ENCODE measurements at regions not wholly inside any gene's neighbourhood (a gene's known extent, or its start where the extent isn't known, plus 50 kb on each side); places are given as distances from the start of the nearest gene placed in this dataset.

GRCh38 chr20:56762829-56763228, 133.7 kb downstream of the TFAP2C start:
- Histone ChIP-seq H2AFZ (ENCODE audit: low read length) (no peak overlapping the region), H3F3A (ENCODE audit: insufficient read depth, low read length) (no peaks in the 10 kb centered on the region), H3K27ac (ENCODE audit: low read depth, low read length, poor library complexity, severe bottlenecking) (no peak overlapping the region), H4K20me1 (ENCODE audit: insufficient read depth, low read length) (no peaks in the 10 kb centered on the region), H3K79me2 (ENCODE audit: insufficient read depth, low read length) (no peaks in the 10 kb centered on the region), H3K9ac (ENCODE audit: low read length) (no peak overlapping the region), H3K4me2 (ENCODE audit: low read length) (no peak overlapping the region), H3K9me3 (ENCODE audit: low read length) (no peaks in the 10 kb centered on the region), H3K36me3 (ENCODE audit: insufficient read depth, low read length) (no peaks in the 10 kb centered on the region), H3K4me3 (ENCODE audit: low read depth, low read length, poor library complexity, severe bottlenecking) (no peak overlapping the region), H3K9me2 (ENCODE audit: low read depth, low read length) (no peaks in the 10 kb centered on the region), H3K4me1 (ENCODE audit: insufficient read depth, low read length, severe bottlenecking) (no peaks in the 10 kb centered on the region), H3K27me3 (ENCODE audit: insufficient read depth, low read length) (no peaks in the 10 kb centered on the region; the same call in 1 of the 2 replicates)
- no peak for TF ChIP-seq CTCF (IDR thresholded peaks at IDR 0.05; ENCODE audit: low read length)
- no peak for TF ChIP-seq EZH2 (IDR thresholded peaks at IDR 0.05; ENCODE audit: borderline replicate concordance, low read length)

GRCh38 chr20:56764671-56765070, 135.6 kb downstream of the TFAP2C start:
- no peaks in the 10 kb centered on the region for H3K4me1 ChIP-seq (ENCODE audit: insufficient read depth, low read length, severe bottlenecking)

GRCh38 chr20:56765172-56766073, 136.3 kb downstream of the TFAP2C start:
- no peak overlapping the region for H3K4me2 ChIP-seq (ENCODE audit: low read length)
- no peaks in the 10 kb centered on the region for H3K79me2 ChIP-seq (ENCODE audit: insufficient read depth, low read length)
- no peak overlapping the region for H3K4me3 ChIP-seq (ENCODE audit: low read depth, low read length, poor library complexity, severe bottlenecking)
- H3K27me3 ChIP-seq (ENCODE audit: insufficient read depth, low read length), result no peaks in the 10 kb centered on the region; the same call in 1 of the 2 replicates
- no peaks in the 10 kb centered on the region for H3K36me3 ChIP-seq (ENCODE audit: insufficient read depth, low read length)
- H3F3A ChIP-seq (ENCODE audit: insufficient read depth, low read length), result no peaks in the 10 kb centered on the region
- H4K20me1 ChIP-seq (ENCODE audit: insufficient read depth, low read length), result no peaks in the 10 kb centered on the region
- no peaks in the 10 kb centered on the region for H3K9me3 ChIP-seq (ENCODE audit: low read length)
- TF ChIP-seq CTCF (IDR thresholded peaks at IDR 0.05; ENCODE audit: low read length), result no peak
- no peak for TF ChIP-seq EZH2 (IDR thresholded peaks at IDR 0.05; ENCODE audit: borderline replicate concordance, low read length)
- H2AFZ ChIP-seq (ENCODE audit: low read length), result no peak overlapping the region
- H3K9ac ChIP-seq (ENCODE audit: low read length), result no peak overlapping the region
- H3K4me1 ChIP-seq (ENCODE audit: insufficient read depth, low read length, severe bottlenecking), result no peaks in the 10 kb centered on the region
- H3K27ac ChIP-seq (ENCODE audit: low read depth, low read length, poor library complexity, severe bottlenecking), result no peak overlapping the region
- H3K9me2 ChIP-seq (ENCODE audit: low read depth, low read length), result no peaks in the 10 kb centered on the region

More at GRCh38 chr20:56764671-56765070, 135.6 kb downstream of the TFAP2C start:
- Histone ChIP-seq H3K9ac (ENCODE audit: low read length) (no peak overlapping the region), H2AFZ (ENCODE audit: low read length) (no peak overlapping the region), H3K27me3 (ENCODE audit: insufficient read depth, low read length) (no peaks in the 10 kb centered on the region; the same call in 1 of the 2 replicates), H3K9me2 (ENCODE audit: low read depth, low read length) (no peaks in the 10 kb centered on the region), H3F3A (ENCODE audit: insufficient read depth, low read length) (no peaks in the 10 kb centered on the region), H3K9me3 (ENCODE audit: low read length) (no peaks in the 10 kb centered on the region), H3K4me3 (ENCODE audit: low read depth, low read length, poor library complexity, severe bottlenecking) (no peak overlapping the region), H3K36me3 (ENCODE audit: insufficient read depth, low read length) (no peaks in the 10 kb centered on the region), H3K27ac (ENCODE audit: low read depth, low read length, poor library complexity, severe bottlenecking) (no peak overlapping the region), H3K79me2 (ENCODE audit: insufficient read depth, low read length) (no peaks in the 10 kb centered on the region), H4K20me1 (ENCODE audit: insufficient read depth, low read length) (no peaks in the 10 kb centered on the region), H3K4me2 (ENCODE audit: low read length) (no peak overlapping the region)
- TF ChIP-seq CTCF (IDR thresholded peaks at IDR 0.05; ENCODE audit: low read length) (no peak), EZH2 (IDR thresholded peaks at IDR 0.05; ENCODE audit: borderline replicate concordance, low read length) (no peak)
